Neural cell (in vitro differentiated cells): ENCODE measurements at regions not wholly inside any gene's neighbourhood (a gene's known extent, or its start where the extent isn't known, plus 50 kb on each side); places are given as distances from the start of the nearest gene placed in this dataset.

ENCODE experiments used
- CTCF ChIP-seq: fragments of 450-650 bp; IDR thresholded peaks from 2 replicates; pipeline ENCODE4 v1.5.1; 2014; ENCODE audit warnings: antibody characterized with exemption, mild to moderate bottlenecking, moderate library complexity; ENCODE audit not compliant: poor library complexity, severe bottlenecking
- EP300 ChIP-seq: fragments of 450-650 bp; conservative IDR thresholded peaks from 2 replicates; pipeline ENCODE4 v1.6.1; 2014; ENCODE audit warnings: antibody characterized with exemption, mild to moderate bottlenecking, moderate library complexity; ENCODE audit not compliant: poor library complexity, severe bottlenecking
- EZH2 ChIP-seq: fragments of 200-600, 300-800 bp; shearing (Covaris generic), sonication (generic); IDR thresholded peaks from 2 replicates; pipeline ENCODE4 v1.6.1; 2014; ENCODE audit warnings: antibody characterized with exemption, low read length, borderline replicate concordance, mild to moderate bottlenecking; ENCODE audit not compliant: insufficient read depth, poor library complexity, severe bottlenecking
- RAD21 ChIP-seq: fragments of 450-650 bp; conservative IDR thresholded peaks from 2 replicates; pipeline ENCODE4 v1.6.1; 2014; ENCODE audit warnings: antibody characterized with exemption, mild to moderate bottlenecking, moderate library complexity
- TAF1 ChIP-seq: IDR thresholded peaks from 2 replicates; pipeline ENCODE4 v1.6.1; 2012; ENCODE audit warnings: low read depth

- TF ChIP-seq CTCF = no peak
- TF ChIP-seq RAD21 = no peak
- no peak for TF ChIP-seq EZH2
- no peak for TF ChIP-seq EP300
- TF ChIP-seq TAF1 = no peak
Measured at GRCh38 chr5:152477536-152477935, 72.5 kb upstream of the NMUR2 start.
